ENCODE measurements at regions not wholly inside any gene's neighbourhood (a gene's known extent, or its start where the extent isn't known, plus 50 kb on each side); places are given as distances from the start of the nearest gene placed in this dataset.

DNA sequence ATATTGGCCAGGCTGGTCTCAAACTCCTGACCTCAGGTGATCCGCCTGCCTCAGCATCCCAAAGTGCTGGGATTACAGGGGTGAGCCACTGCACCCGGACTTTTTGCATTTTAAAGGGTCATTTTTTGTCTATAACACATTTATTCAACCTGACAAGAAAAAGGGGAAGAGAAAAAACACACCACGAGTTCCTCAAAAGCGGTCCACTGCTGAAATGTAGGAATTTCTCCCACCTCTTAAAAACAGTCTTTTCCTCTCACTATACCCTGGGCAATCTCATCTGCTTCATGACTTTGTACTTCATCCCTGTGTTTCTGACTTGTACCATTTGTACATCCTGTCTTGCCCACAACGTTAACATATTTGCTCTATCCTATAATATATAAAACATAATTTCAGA, 413.3 kb upstream of the PTBP2 start:
- Histone ChIP-seq H3K27ac (no peak overlapping the region), H3K36me3 (no peaks in the 10 kb centered on the region), H3K4me3 (no peak overlapping the region), H3K4me1 (no peaks in the 10 kb centered on the region), H3K9me3 (peaks cover 0 to 4% of the 10 kb centered on the region in 2 donors), H3K27me3 (no peaks in the 10 kb centered on the region)
- DNase-seq = no peak
- in situ Hi-C loops (cut with MboI; ENCODE audit: low pct_ligation_motif_present in 1 of 4, low pct_unique_long_range_greater_than_20kb in 1 of 4, low sequenced_read_pairs in 3 of 4) (no loop called here), intact Hi-C loops (cut with DNase I; ENCODE audit: low total_unique reads) (no loop called here)
- WGBS, 2 donors (ENCODE audit: low coverage in 1 of 2) = 51 to 70% methylated on average over 4 to 5 of the region's 5 CpGs
- TF ChIP-seq POLR2AphosphoS5 (IDR thresholded peaks at IDR 0.05) (no peak), POLR2A (IDR thresholded peaks at IDR 0.05) (no peak), EP300 (IDR thresholded peaks at IDR 0.05; ENCODE audit: low read depth) (no peak), CTCF (IDR thresholded peaks at IDR 0.05) (no peak)

DNA sequence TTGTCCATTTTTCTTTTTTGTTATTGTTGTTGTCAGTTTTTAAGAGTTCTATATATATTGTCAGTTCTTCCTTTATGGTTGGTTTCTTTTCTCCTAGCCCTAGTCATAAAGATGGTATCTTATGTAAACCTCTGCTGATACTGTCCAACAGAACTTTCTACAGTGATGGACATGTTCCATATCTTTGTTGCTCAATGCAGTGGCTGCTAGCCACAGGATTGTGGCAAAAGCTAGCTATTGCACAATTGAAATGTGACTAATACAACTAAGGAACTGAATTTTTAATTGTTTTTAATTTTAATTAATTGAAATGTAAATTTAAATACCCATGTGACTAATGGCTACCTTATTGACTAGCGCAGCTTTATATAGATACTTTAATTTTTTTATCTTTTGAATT, 411.8 kb upstream of the PTBP2 start:
- Histone ChIP-seq H3K4me3 (no peak overlapping the region), H3K9me3 (peaks cover 0 to 4% of the 10 kb centered on the region in 2 donors), H3K27me3 (no peaks in the 10 kb centered on the region), H3K4me1 (no peaks in the 10 kb centered on the region), H3K36me3 (no peaks in the 10 kb centered on the region), H3K27ac (no peak overlapping the region)
- no peak for TF ChIP-seq CTCF (IDR thresholded peaks at IDR 0.05)
- no peak for TF ChIP-seq EP300 (IDR thresholded peaks at IDR 0.05; ENCODE audit: low read depth)
- no peak for TF ChIP-seq POLR2AphosphoS5 (IDR thresholded peaks at IDR 0.05)
- TF ChIP-seq POLR2A (IDR thresholded peaks at IDR 0.05) = no peak
- in situ Hi-C loops (cut with MboI; ENCODE audit: low pct_ligation_motif_present in 1 of 4, low pct_unique_long_range_greater_than_20kb in 1 of 4, low sequenced_read_pairs in 3 of 4) = no loop called here
- WGBS, 2 donors (ENCODE audit: low coverage in 1 of 2) = 83 to 89% methylated on average over 1 of the region's 1 CpG
- intact Hi-C loops (cut with DNase I; ENCODE audit: low total_unique reads) = no loop called here
- DNase-seq = no peak

DNA sequence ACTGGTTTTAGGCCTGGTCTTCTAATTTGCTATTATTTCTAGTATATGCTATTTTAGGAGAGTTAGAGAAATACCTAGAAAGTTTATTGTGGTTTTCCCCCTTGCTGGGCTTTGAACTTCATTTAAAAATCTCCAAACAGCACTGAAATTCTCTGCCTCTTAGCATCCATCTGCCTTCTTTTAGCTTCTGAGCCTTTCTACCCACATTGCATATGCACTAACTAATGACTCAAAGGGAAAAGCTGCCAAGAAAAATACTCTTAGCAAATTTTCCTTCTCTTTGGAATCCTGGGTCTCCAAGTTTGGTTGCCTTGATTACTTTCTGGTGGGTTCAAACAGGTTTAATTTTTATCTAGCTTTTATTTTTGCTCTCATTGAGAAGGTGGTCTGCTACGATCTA, 408.4 kb upstream of the PTBP2 start:
- Histone ChIP-seq H3K9me3 (peaks cover 0 to 4% of the 10 kb centered on the region in 2 donors), H3K27ac (no peak overlapping the region), H3K4me1 (no peaks in the 10 kb centered on the region), H3K27me3 (no peaks in the 10 kb centered on the region), H3K36me3 (no peaks in the 10 kb centered on the region), H3K4me3 (no peak overlapping the region)
- intact Hi-C loops (cut with DNase I; ENCODE audit: low total_unique reads) = no loop called here
- WGBS, 2 donors (ENCODE audit: low coverage in 1 of 2) = 88 to 90% methylated on average over 1 of the region's 1 CpG
- TF ChIP-seq POLR2AphosphoS5 (IDR thresholded peaks at IDR 0.05) (no peak), POLR2A (IDR thresholded peaks at IDR 0.05) (no peak)
- no peak for DNase-seq
- in situ Hi-C loops (cut with MboI; ENCODE audit: low pct_ligation_motif_present in 1 of 4, low pct_unique_long_range_greater_than_20kb in 1 of 4, low sequenced_read_pairs in 3 of 4) = no loop called here

DNA sequence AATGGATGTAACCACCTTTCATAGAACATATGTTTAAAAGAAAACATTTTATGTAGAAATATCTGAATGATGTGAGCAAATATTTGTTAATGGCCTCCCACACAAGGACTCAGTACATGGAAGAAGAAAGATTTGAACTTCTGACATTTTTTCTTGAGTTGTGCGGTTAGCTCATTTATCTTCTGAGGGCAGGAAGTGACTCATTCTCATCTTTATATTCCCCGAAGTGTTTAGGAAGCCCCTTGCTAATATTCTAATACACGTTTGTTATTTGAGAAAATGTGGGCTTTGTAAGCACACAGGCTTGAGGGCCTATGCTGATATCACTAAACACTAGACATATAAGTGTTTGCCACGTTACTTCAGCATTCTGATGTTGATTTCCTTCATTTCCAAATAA, 392.5 kb upstream of the PTBP2 start:
- WGBS, 2 donors (ENCODE audit: low coverage in 1 of 2) = 50 to 60% methylated on average over 4 of the region's 4 CpGs
- DNase-seq = no peak
- TF ChIP-seq POLR2AphosphoS5 (IDR thresholded peaks at IDR 0.05) (no peak), POLR2A (IDR thresholded peaks at IDR 0.05) (no peak), CTCF (IDR thresholded peaks at IDR 0.05) (no peak), EP300 (IDR thresholded peaks at IDR 0.05; ENCODE audit: low read depth) (no peak)
- intact Hi-C loops (cut with DNase I; ENCODE audit: low total_unique reads) = loop anchor here (5.0 kb wide), 1 partner anchor 48 kb away; no protein-coding TSS in a partner anchor
- no peaks in the 10 kb centered on the region for H3K27me3 ChIP-seq
- in situ Hi-C loops (cut with MboI; ENCODE audit: low pct_ligation_motif_present in 1 of 4, low pct_unique_long_range_greater_than_20kb in 1 of 4, low sequenced_read_pairs in 3 of 4) = no loop called here
- no peaks in the 10 kb centered on the region for H3K36me3 ChIP-seq
- no peak overlapping the region for H3K4me3 ChIP-seq
- H3K9me3 ChIP-seq = no peaks in the 10 kb centered on the region
- no peaks in the 10 kb centered on the region for H3K4me1 ChIP-seq
- no peak overlapping the region for H3K27ac ChIP-seq

GRCh38 chr1:96331596-96331995, 390.0 kb upstream of the PTBP2 start:
- 78 to 92% methylated on average over 3 of the region's 3 CpGs for WGBS, 2 donors (ENCODE audit: low coverage in 1 of 2)
- TF ChIP-seq EP300 (IDR thresholded peaks at IDR 0.05; ENCODE audit: low read depth) (no peak), POLR2A (IDR thresholded peaks at IDR 0.05) (no peak)
- H3K36me3 ChIP-seq = no peaks in the 10 kb centered on the region
- H3K27ac ChIP-seq = no peak overlapping the region
- no peaks in the 10 kb centered on the region for H3K9me3 ChIP-seq
- intact Hi-C loops (cut with DNase I; ENCODE audit: low total_unique reads) (no loop called here), in situ Hi-C loops (cut with MboI; ENCODE audit: low pct_ligation_motif_present in 1 of 4, low pct_unique_long_range_greater_than_20kb in 1 of 4, low sequenced_read_pairs in 3 of 4) (no loop called here)
- no peaks in the 10 kb centered on the region for H3K4me1 ChIP-seq
- DNase-seq = no peak
- H3K27me3 ChIP-seq = no peaks in the 10 kb centered on the region
- H3K4me3 ChIP-seq = no peak overlapping the region
